Esophagus muscularis mucosa (tissue), 4 donors: ENCODE measurements at regions not wholly inside any gene's neighbourhood (a gene's known extent, or its start where the extent isn't known, plus 50 kb on each side); places are given as distances from the start of the nearest gene placed in this dataset.

ENCODE experiments used
- DNase-seq: peaks from one replicate; pipeline ENCODE4 v3.0.0-alpha.2; 2017; ENCODE audit errors: extremely low spot score
- H3K27ac ChIP-seq, 4 donors: fragments of 200-600 bp; sonication (generic); replicated peaks in 1 of 4; 1 replicate in 3 of 4; 2 replicates in 1 of 4; pipeline ENCODE4 v1.5.1; 2016 to 2019; ENCODE audit warnings: mild to moderate bottlenecking in 1 of 4
- H3K27me3 ChIP-seq, 4 donors: fragments of 200-600 bp; sonication (generic); one replicate each; pipeline versions ENCODE4 v1.5.1 to v1.6.0; 2016 to 2019
- H3K36me3 ChIP-seq, 4 donors: fragments of 200-600 bp; sonication (generic); one replicate each; pipeline ENCODE4 v1.5.1; 2016 to 2019
- H3K4me1 ChIP-seq, 4 donors: fragments of 200-600 bp; sonication (generic); one replicate each; pipeline ENCODE4 v1.5.1; 2016 to 2019
- H3K4me3 ChIP-seq, 4 donors: fragments of 200-600 bp; sonication (generic); 1 replicate in 2 of 4; 2 replicates in 2 of 4; pipeline ENCODE4 v1.5.1; 2016 to 2019; ENCODE audit warnings: mild to moderate bottlenecking in 4 of 4, moderate library complexity in 1 of 4
- H3K9me3 ChIP-seq, 4 donors: fragments of 200-600 bp; sonication (generic); 1 replicate in 3 of 4; 2 replicates in 1 of 4; pipeline ENCODE4 v1.5.1; 2016 to 2019
- EP300 ChIP-seq: sonication (generic); formaldehyde crosslinking; IDR thresholded peaks from one replicate; pipeline ENCODE4 v1.6.1; 2017; ENCODE audit warnings: antibody characterized with exemption
- POLR2A ChIP-seq: fragments of 450-650 bp; IDR thresholded peaks from one replicate; pipeline ENCODE4 v1.6.1; 2017; ENCODE audit warnings: antibody characterized with exemption, moderate library complexity, mild to moderate bottlenecking, low read depth
- POLR2AphosphoS5 ChIP-seq, 2 donors: sonication (generic); formaldehyde crosslinking; IDR thresholded peaks; one replicate each; pipeline ENCODE4 v1.6.1; 2017; ENCODE audit warnings: antibody characterized with exemption in 2 of 2
- WGBS: methylation state at CpG from one replicate; pipeline ENCODE4 v1.1.5; 2018; 5-methylcytosine and 5-hydroxymethylcytosine counted together
- intact Hi-C: fragments of 100-400 bp; cut with DNase I; formaldehyde crosslinking; loops from one replicate; pipeline ENCODE4 v1.15.1; 2023
- TF ChIP-seq, protein P1 (sequence below), 3 experiments: fragments of 200-600 bp in 2 of 3; fragments of 450-650 bp in 1 of 3; sonication (generic) in 2 of 3; IDR thresholded peaks; one replicate each; pipeline ENCODE4 v1.5.1; 2017 to 2019; ENCODE audit warnings: antibody characterized with exemption in 3 of 3, mild to moderate bottlenecking in 2 of 3, moderate library complexity in 1 of 3

DNA sequence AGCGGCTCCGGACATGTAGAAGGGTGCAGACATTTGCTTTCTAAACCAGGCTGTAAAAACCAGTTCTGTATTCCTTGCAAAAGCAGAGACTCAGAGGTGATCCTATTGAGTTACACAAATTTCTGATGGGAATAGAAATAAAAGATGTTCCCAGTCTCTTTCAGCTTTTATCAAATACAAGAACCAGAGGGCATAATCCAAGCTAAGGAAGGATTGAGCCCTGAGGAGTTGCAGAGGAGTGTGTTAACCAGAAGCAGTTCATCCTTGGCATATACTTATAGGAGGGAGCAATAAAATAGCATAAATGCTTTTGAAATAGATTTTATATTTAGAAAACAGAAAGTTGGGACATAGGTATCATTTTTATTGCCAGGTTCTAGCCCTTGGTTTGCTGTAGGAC lies 75.3 kb downstream of the KIF4B start:
- Histone ChIP-seq H3K27ac (no peak overlapping the region), H3K36me3 (no peaks in the 10 kb centered on the region), H3K4me3 (no peak overlapping the region), H3K4me1 (peaks cover 13 to 56% (median 39%) of the 10 kb centered on the region in 4 donors), H3K27me3 (no peaks in the 10 kb centered on the region), H3K9me3 (no peaks in the 10 kb centered on the region)
- no peak for DNase-seq
- 86% methylated on average over 2 of the region's 2 CpGs for WGBS
- TF ChIP-seq POLR2AphosphoS5 (IDR thresholded peaks at IDR 0.05) = no peak
- TF ChIP-seq EP300 = no peak
- TF ChIP-seq, protein P1, sequence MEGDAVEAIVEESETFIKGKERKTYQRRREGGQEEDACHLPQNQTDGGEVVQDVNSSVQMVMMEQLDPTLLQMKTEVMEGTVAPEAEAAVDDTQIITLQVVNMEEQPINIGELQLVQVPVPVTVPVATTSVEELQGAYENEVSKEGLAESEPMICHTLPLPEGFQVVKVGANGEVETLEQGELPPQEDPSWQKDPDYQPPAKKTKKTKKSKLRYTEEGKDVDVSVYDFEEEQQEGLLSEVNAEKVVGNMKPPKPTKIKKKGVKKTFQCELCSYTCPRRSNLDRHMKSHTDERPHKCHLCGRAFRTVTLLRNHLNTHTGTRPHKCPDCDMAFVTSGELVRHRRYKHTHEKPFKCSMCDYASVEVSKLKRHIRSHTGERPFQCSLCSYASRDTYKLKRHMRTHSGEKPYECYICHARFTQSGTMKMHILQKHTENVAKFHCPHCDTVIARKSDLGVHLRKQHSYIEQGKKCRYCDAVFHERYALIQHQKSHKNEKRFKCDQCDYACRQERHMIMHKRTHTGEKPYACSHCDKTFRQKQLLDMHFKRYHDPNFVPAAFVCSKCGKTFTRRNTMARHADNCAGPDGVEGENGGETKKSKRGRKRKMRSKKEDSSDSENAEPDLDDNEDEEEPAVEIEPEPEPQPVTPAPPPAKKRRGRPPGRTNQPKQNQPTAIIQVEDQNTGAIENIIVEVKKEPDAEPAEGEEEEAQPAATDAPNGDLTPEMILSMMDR (IDR thresholded peaks at IDR 0.05) = no peak
- TF ChIP-seq POLR2A = no peak
- intact Hi-C loops = no loop called here

DNA sequence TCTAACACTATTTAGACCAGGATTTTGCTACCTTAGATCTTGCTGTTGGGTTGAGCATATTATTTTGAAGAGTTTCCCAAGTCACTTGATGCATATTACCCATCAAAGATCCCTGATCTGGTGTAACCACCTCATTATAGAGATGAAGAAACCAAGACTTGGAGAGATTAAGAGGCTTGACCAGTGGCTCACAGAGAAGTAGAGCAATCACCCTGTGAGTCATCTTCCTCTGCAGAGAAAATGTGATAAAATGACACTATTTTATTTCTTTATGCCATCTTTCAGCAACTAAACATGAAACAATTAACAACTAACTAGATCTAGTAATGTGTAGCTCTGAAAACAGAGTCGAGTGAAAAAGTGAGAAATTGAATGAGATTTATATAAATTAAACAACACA lies 76.1 kb downstream of the KIF4B start:
- no peak for DNase-seq
- Histone ChIP-seq H3K27ac (no peak overlapping the region), H3K4me3 (no peak overlapping the region), H3K9me3 (no peaks in the 10 kb centered on the region), H3K27me3 (no peaks in the 10 kb centered on the region), H3K4me1 (peaks cover 15 to 63% (median 47%) of the 10 kb centered on the region in 4 donors), H3K36me3 (no peaks in the 10 kb centered on the region)
- intact Hi-C loops = loop anchor here (10.0 kb wide), 1 partner anchor 1555 kb away; no protein-coding TSS in a partner anchor
- TF ChIP-seq POLR2AphosphoS5 (IDR thresholded peaks at IDR 0.05) (no peak), POLR2A (no peak), EP300 (no peak)
- TF ChIP-seq, protein P1 (IDR thresholded peaks at IDR 0.05) = no peak
- WGBS = 96% methylated on average over 1 of the region's 1 CpG

DNA sequence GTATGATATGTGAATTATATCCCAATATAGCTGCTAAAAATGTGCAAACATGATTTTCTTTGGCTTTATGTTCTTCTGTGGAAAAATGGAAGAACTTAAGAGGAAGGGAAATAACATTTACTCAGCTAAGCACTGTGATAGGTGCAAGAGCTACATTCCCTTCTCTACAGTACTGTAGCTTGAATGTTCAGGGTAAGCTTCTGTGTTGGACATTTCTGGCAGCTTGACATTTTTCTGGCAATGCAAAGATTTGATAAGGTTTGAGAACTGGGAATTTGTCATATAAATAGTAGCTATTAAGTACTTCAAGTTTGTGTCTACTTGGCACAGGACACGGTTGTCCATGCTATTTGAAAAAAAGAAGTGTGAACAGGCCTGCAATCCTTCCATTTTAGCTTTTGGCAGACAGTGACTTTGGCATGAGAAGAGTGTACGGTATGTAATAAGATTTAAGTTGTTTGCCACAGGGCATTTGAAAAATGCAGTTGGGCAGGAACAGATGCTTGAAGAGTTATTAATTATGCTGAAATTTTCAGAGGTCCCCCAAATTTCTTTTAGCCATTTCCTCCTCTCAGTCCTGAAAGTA lies 77.6 kb downstream of the KIF4B start:
- intact Hi-C loops = loop anchor here (10.0 kb wide), 1 partner anchor 1554 kb away; no protein-coding TSS in a partner anchor
- H3K36me3 ChIP-seq = no peaks in the 10 kb centered on the region
- H3K27ac ChIP-seq = peak overlapping the region in 3 of 4 donors; percentile 6 to 28 (median 10)
- H3K4me3 ChIP-seq = no peak overlapping the region
- TF ChIP-seq POLR2A = no peak
- TF ChIP-seq EP300 = no peak
- TF ChIP-seq POLR2AphosphoS5 (IDR thresholded peaks at IDR 0.05) = peak in 1 of 2 donors; percentile 17
- TF ChIP-seq, protein P1 (IDR thresholded peaks at IDR 0.05) = no peak
- no peaks in the 10 kb centered on the region for H3K9me3 ChIP-seq
- 23% methylated on average over 2 of the region's 2 CpGs for WGBS
- H3K4me1 ChIP-seq = peaks cover 23 to 70% (median 53%) of the 10 kb centered on the region in 4 donors
- no peaks in the 10 kb centered on the region for H3K27me3 ChIP-seq
- DNase-seq = no peak

DNA sequence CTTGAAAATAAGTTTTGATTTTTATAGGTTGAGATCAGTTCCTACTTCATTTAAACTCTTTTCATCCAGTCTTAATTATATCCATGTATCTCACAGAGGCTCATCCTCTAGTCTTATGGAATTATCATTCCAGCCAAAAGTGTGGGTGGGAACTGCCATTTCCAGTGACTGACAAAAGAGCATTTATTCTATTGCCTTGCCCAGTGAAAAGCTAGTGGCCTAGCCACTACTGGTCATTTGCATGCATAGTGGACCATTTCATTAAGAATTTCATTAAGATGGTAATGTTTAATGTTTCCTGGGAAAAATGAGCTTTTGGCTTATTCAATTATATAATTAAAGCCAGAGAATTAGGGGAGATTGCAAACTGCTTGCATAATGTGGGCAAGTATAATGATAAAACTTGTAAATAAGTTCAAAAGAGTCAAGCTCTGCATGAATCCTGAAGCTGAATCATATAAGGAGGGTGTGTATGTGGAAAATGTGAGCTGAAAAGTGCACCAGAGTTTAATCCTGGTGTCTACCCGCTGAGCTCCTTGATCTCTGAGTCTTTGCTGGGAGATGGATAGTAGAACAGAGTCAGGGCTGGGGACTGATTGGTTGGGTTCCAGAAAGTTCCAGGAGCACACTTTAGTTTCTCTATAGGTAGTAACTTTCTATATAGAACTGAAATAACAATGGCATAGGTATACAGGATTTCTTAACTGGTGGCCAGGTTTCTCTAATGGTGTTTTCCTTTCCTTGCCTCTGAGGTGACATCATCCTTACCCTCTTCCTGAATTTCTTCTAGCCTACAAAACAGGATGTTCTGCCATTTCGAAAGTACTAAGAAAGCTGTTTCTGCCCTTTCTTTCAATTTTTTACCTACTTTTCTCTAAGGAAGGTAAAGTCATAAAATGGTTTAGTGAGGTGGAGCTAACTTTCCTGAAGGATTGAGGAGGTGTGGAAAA lies 78.5 kb downstream of the KIF4B start:
- no peaks in the 10 kb centered on the region for H3K27me3 ChIP-seq
- H3K36me3 ChIP-seq = no peaks in the 10 kb centered on the region
- peak overlapping the region in 3 of 4 donors; percentile 6 to 28 (median 10) for H3K27ac ChIP-seq
- 73% methylated on average over 2 of the region's 2 CpGs for WGBS
- H3K9me3 ChIP-seq = no peaks in the 10 kb centered on the region
- TF ChIP-seq, protein P1 (IDR thresholded peaks at IDR 0.05) = no peak
- TF ChIP-seq EP300 (no peak), POLR2A (no peak), POLR2AphosphoS5 (IDR thresholded peaks at IDR 0.05) (no peak)
- no peak overlapping the region for H3K4me3 ChIP-seq
- no peak for DNase-seq
- intact Hi-C loops = loop anchor here (10.0 kb wide), 1 partner anchor 1553 kb away; no protein-coding TSS in a partner anchor
- H3K4me1 ChIP-seq = peaks cover 23 to 69% (median 53%) of the 10 kb centered on the region in 4 donors
